KMS-11 (cell line): ENCODE measurements at regions not wholly inside any gene's neighbourhood (a gene's known extent, or its start where the extent isn't known, plus 50 kb on each side); places are given as distances from the start of the nearest gene placed in this dataset.
"Not testable (repeated sequence)": the region's sequence is repeated elsewhere in the genome, so short reads cannot be mapped to it uniquely, and the experiment has no call there.

Experiments used
- H2AFZ ChIP-seq: fragments of 200-600 bp; sonication (generic); 2 replicates; pipeline ENCODE4 v1.6.1; 2016; ENCODE audit warnings: antibody characterized with exemption, mixed run types, low read depth
- H3K27ac ChIP-seq: fragments of 200-600 bp; sonication (generic); 2 replicates; pipeline ENCODE4 v1.6.1; 2016; ENCODE audit warnings: mild to moderate bottlenecking, mixed run types
- H3K27me3 ChIP-seq: fragments of 200-600 bp; sonication (generic); 2 replicates; pipeline ENCODE4 v1.6.1; 2017; ENCODE audit warnings: mild to moderate bottlenecking, low read depth, mixed run types, moderate library complexity; ENCODE audit not compliant: insufficient read depth
- H3K36me3 ChIP-seq: fragments of 200-600 bp; sonication (generic); 2 replicates; pipeline ENCODE4 v1.6.1; 2017; ENCODE audit warnings: mild to moderate bottlenecking, mixed run types; ENCODE audit not compliant: insufficient read depth
- H3K4me1 ChIP-seq: fragments of 200-600 bp; sonication (generic); 2 replicates; pipeline ENCODE4 v1.6.1; 2016; ENCODE audit warnings: mild to moderate bottlenecking, low read depth, mixed run types; ENCODE audit not compliant: poor library complexity, severe bottlenecking
- H3K4me2 ChIP-seq: fragments of 200-600 bp; sonication (generic); 2 replicates; pipeline ENCODE4 v1.7.0; 2016; ENCODE audit warnings: mild to moderate bottlenecking, mixed run types
- H3K4me3 ChIP-seq: fragments of 200-600 bp; sonication (generic); IDR thresholded peaks from 2 replicates; pipeline ENCODE4 v1.6.1; 2017; ENCODE audit warnings: low read depth, low read length, mixed read lengths; ENCODE audit not compliant: insufficient read depth
- H3K79me2 ChIP-seq: fragments of 200-600 bp; sonication (generic); 2 replicates; pipeline ENCODE4 v1.6.1; 2016; ENCODE audit warnings: low read depth, mixed run types; ENCODE audit not compliant: insufficient read depth
- H3K9ac ChIP-seq: fragments of 200-600 bp; sonication (generic); 2 replicates; pipeline ENCODE4 v1.6.1; 2016; ENCODE audit warnings: mild to moderate bottlenecking, mixed run types
- H4K20me1 ChIP-seq: fragments of 200-600 bp; sonication (generic); 2 replicates; pipeline ENCODE4 v1.6.1; 2016; ENCODE audit warnings: mild to moderate bottlenecking, mixed run types; ENCODE audit not compliant: insufficient read depth
- TF ChIP-seq, protein P1 (sequence below): fragments of 200-600 bp; sonication (generic); conservative IDR thresholded peaks from 2 replicates; pipeline ENCODE4 v1.6.1; 2017; ENCODE audit warnings: low read depth, mild to moderate bottlenecking, antibody characterized with exemption, low read length, moderate library complexity, mixed read lengths

DNA sequence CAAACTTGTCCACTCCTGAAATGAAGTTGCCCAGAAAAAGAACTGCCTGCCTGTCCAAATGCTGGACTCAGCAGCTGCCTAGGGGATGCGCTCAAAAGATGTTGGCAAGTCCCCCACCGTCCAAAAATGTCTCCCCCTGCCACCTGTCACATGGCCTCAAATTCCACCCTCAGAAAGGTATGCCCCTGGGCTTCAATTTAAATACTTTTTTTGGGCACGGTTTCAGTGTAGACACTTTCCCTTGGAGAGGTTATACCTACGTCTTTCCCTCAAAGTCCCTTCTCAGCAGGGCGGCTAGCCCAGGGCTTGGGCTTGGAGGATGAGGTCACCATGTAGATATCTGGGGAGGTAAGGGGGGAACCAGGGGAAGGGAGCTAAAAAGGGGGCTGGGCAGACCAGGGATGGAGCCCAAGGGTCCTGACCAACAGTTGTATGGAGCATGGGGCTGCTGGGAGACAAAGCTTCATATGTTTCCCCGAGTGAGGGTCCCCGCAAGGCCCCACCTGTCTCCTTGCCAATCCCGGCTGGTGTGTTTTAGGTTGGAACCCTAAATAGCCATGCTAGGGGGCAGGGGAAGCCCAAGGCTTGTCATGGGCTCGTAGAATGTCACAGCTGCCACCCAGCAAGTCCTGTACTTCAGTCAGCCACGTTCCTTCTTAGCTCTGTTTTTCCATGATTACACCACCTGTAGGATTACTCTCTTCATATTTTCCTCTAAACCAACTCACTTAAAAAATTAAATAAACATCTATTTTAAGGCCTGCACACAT is 131.2 kb upstream of the TBX3 start:
- no peaks in the 10 kb centered on the region for H3K79me2 ChIP-seq
- no peak overlapping the region for H3K9ac ChIP-seq
- no peak overlapping the region for H3K4me2 ChIP-seq
- H3K4me1 ChIP-seq: no peaks in the 10 kb centered on the region
- H4K20me1 ChIP-seq: no peaks in the 10 kb centered on the region
- no peaks in the 10 kb centered on the region for H3K27me3 ChIP-seq
- no peaks in the 10 kb centered on the region for H3K36me3 ChIP-seq
- H3K27ac ChIP-seq: no peak overlapping the region
- H3K4me3 ChIP-seq: no peak overlapping the region
- TF ChIP-seq, protein P1, sequence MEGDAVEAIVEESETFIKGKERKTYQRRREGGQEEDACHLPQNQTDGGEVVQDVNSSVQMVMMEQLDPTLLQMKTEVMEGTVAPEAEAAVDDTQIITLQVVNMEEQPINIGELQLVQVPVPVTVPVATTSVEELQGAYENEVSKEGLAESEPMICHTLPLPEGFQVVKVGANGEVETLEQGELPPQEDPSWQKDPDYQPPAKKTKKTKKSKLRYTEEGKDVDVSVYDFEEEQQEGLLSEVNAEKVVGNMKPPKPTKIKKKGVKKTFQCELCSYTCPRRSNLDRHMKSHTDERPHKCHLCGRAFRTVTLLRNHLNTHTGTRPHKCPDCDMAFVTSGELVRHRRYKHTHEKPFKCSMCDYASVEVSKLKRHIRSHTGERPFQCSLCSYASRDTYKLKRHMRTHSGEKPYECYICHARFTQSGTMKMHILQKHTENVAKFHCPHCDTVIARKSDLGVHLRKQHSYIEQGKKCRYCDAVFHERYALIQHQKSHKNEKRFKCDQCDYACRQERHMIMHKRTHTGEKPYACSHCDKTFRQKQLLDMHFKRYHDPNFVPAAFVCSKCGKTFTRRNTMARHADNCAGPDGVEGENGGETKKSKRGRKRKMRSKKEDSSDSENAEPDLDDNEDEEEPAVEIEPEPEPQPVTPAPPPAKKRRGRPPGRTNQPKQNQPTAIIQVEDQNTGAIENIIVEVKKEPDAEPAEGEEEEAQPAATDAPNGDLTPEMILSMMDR: no peak
- no peak overlapping the region for H2AFZ ChIP-seq

DNA sequence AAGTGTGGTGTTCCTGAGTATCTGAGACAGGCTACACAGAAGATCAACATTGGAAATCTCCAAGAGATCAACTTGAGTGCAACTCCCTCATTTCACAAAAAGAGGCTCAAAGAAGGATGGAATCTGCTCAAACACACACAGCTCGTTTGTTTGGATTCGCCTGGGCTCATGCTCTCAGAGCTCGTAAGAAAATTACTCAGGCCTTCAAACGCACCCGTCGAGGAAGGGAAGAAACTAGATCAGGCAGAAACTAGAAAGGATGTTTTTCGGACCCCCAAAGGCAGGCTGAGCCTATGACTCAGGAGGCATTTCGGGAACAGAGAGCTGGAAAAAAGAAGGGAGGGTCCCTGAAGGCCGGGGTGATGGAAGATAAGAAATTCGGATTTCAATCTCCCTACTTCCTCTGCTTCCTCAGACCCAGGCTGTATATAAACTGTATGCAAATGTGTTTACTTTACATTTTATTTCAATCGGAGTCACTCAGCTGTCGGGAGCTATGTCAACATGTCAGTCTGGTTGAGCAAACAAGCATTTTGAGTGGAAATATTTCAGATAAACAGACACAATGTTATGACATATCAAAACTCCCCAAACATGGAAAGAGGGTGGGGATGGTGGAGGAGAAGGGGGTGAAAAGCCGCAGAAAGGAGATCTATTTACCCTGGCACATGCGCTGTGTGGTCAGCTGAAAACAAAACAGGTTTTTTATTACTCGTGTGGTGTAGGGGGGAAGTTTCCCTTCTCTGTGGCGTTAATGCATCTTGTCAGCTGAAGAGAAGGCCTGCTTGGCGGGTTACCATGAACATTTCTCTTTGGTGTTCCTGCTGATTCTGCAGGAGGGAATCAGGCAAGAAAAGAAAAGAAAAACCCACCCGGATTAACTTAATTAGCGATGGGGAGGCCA is 129.1 kb upstream of the TBX3 start:
- Histone ChIP-seq H3K9ac (no peak overlapping the region), H4K20me1 (no peaks in the 10 kb centered on the region), H2AFZ (no peak overlapping the region), H3K27ac (no peak overlapping the region), H3K27me3 (no peaks in the 10 kb centered on the region), H3K4me1 (no peaks in the 10 kb centered on the region), H3K4me2 (no peak overlapping the region), H3K79me2 (no peaks in the 10 kb centered on the region), H3K36me3 (no peaks in the 10 kb centered on the region), H3K4me3 (no peak overlapping the region)
- TF ChIP-seq, protein P1: no peak

DNA sequence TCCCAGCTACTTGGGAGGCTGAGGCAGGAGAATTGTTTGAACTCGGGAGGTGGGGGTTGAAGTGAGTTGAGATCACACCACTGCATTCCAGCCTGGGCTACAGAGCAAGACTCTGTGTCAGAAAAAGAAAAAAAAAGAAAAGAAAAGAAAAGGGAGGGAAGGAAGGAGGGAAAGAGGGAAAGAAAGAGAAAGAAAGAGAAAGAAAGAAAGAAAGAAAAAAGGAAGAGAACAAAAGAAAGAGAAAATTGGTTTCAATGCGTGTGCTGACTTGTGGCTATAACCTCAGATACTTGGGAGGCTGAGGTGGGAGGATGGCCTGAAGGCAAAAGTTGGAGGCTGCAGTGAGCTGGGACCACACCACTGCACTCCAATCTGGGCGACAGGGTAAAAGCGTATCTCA is 128.4 kb upstream of the TBX3 start:
- Histone ChIP-seq H3K27me3 (no peaks in the 10 kb centered on the region), H3K4me2 (no peak overlapping the region), H3K4me3 (no peak overlapping the region), H3K9ac (no peak overlapping the region), H3K36me3 (no peaks in the 10 kb centered on the region), H3K4me1 (no peaks in the 10 kb centered on the region), H2AFZ (no peak overlapping the region), H3K79me2 (no peaks in the 10 kb centered on the region), H4K20me1 (no peaks in the 10 kb centered on the region), H3K27ac (no peak overlapping the region)
- TF ChIP-seq, protein P1: no peak

DNA sequence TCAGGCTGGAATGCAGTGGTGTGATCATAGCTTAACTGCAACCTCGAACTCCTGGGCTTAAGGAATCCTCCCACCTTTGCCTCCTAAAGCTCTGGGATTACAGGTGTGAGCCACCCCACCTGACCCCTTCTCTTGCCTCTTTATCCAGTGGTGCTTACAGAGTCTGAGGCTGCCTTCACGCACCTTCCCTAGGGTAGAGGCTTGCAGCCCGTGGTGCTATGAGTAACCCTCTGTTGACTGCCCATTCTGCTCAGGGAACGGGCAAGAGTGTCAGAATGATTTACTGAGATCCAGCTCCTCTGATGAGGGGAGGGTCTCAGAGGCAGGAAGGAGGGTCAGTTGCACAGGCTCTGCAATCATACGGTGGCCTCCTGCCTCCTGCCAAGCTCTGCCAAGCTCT is 125.1 kb upstream of the TBX3 start:
- no peak overlapping the region for H3K9ac ChIP-seq
- H3K4me3 ChIP-seq: no peak overlapping the region

DNA sequence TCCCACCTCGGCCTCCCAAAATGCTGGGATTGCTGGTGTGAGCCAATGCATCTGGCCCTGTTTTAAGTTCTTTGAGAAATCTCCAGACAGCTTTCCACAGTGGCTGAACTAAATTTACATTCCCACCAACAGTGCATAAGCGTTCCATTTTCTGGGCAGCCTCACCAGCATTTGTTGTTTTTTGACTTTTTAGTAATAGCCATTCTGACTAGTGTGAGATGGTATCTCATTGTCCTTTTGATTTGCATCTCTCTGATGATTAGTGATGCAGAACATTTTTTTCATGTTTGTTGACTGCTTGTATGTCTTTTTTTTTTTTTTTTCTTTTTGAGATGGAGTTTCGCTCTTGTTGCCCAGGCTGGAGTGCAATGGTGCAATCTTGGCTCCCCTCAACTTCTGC is 117.4 kb upstream of the TBX3 start:
- H3K4me1 ChIP-seq, H4K20me1 ChIP-seq, H2AFZ ChIP-seq, H3K36me3 ChIP-seq, H3K9ac ChIP-seq, H3K4me2 ChIP-seq, H3K79me2 ChIP-seq, H3K27ac ChIP-seq, H3K4me3 ChIP-seq, H3K27me3 ChIP-seq: not testable (repeated sequence)

More for the DNA sequence above, 125.1 kb upstream of the TBX3 start:
- Histone ChIP-seq H3K36me3 (no peaks in the 10 kb centered on the region), H3K4me2 (no peak overlapping the region), H3K27me3 (no peaks in the 10 kb centered on the region), H3K4me1 (no peaks in the 10 kb centered on the region), H4K20me1 (no peaks in the 10 kb centered on the region), H3K27ac (no peak overlapping the region), H3K79me2 (no peaks in the 10 kb centered on the region), H2AFZ (no peak overlapping the region)
- TF ChIP-seq, protein P1: no peak

DNA sequence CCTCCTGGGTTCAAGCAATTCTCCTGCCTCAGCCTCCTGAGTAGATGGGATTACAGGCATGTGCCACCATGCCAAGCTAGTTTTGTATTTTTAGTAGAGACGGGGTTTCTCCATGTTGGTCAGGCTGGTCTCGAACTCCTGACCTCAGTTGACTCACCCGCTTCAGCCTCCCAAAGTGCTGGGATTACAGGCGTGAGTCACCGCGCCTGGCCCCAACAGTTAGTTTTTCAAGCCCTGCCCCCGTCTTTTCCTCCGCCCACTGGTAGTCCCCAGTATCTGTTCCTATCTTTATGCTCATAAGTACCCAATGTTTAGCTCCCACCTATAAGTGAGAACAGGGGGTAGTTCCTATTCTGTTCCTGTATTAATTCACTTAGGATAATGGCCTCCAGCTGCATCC is 116.6 kb upstream of the TBX3 start:
- H3K9ac ChIP-seq, H3K27me3 ChIP-seq, H3K4me1 ChIP-seq, H3K4me3 ChIP-seq, H3K36me3 ChIP-seq, H4K20me1 ChIP-seq, H3K79me2 ChIP-seq, H3K27ac ChIP-seq, H3K4me2 ChIP-seq, H2AFZ ChIP-seq: not testable (repeated sequence)
